Activated naive CD4-positive, alpha-beta T cell treated with anti-CD3 and anti-CD28 coated beads, Interleukin-2, amount 10 ng/mL, durations not matched to agents 7 days and 5 days (primary cell): ENCODE measurements at regions not wholly inside any gene's neighbourhood (a gene's known extent, or its start where the extent isn't known, plus 50 kb on each side); places are given as distances from the start of the nearest gene placed in this dataset.
"Not testable (repeated sequence)": the region's sequence is repeated elsewhere in the genome, so short reads cannot be mapped to it uniquely, and the experiment has no call there.

Experiments used
- CTCF ChIA-PET: fragments of 350-600 bp; sonication (Branson Sonifier 250); formaldehyde crosslinking; loops from one replicate; lab custom pipeline; 2021; ENCODE audit warnings: antibody characterized with exemption; lab: Charles Lee
- DNase-seq: peaks from one replicate; pipeline ENCODE4 v3.0.0-alpha.2; 2020
- H3K27ac Mint-ChIP-seq: one replicate; pipeline ENCODE4 v1.8.0; 2021; ENCODE audit warnings: mild to moderate bottlenecking, moderate library complexity, mixed read lengths
- H3K27me3 Mint-ChIP-seq: one replicate; pipeline ENCODE4 v1.8.0; 2021; ENCODE audit warnings: mild to moderate bottlenecking, mixed read lengths
- H3K36me3 Mint-ChIP-seq: one replicate; pipeline ENCODE4 v1.8.0; 2021; ENCODE audit warnings: mixed read lengths
- H3K4me1 Mint-ChIP-seq: one replicate; pipeline ENCODE4 v1.8.0; 2021; ENCODE audit warnings: mixed read lengths
- H3K4me3 Mint-ChIP-seq: one replicate; pipeline ENCODE4 v1.8.0; 2021; ENCODE audit warnings: mild to moderate bottlenecking, moderate library complexity, mixed read lengths
- H3K9me3 Mint-ChIP-seq: one replicate; pipeline ENCODE4 v1.8.0; 2021; ENCODE audit warnings: mixed read lengths

DNA sequence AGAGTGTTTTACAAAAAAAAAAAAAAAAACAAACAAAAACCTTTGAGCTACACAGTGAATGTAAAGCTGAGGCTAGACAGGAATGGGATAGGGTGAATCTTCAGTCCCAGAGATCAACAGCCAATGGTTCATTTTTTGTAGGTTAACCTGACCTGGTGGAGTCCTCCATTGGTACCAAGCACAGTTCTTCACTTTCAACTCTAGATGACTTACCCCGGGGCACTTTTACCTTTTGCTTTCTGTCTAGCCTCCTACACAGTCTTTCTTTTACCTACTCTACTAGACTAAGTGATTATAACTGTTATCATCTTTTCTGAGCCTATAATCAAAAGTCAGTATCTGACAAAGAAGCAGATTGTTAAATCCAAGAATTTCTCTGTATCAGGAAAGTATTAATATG lies 50.9 kb downstream of the ANXA2R start:
- peak overlapping the region; percentile 86 for H3K27ac Mint-ChIP-seq

DNA sequence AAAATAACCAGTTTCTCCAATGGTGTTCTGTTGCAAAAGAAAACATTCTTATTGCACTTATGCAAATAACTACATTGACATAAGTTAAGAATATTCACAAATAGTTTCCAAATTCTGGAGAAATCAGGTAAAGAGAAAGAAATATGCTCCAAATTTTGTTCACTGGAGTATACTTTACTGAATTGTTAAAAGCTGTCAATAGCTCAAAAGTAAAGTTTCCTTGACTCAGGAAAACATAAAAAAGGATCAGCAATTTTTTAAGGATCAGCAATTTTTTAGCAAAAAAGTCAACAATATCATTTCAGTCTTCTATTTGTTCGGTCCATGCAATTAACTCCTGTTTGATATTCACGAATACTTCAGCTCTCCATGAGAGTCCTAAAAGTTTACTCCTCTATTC lies 51.6 kb downstream of the ANXA2R start:
- H3K4me1 Mint-ChIP-seq = peaks cover 61% of the 10 kb centered on the region
- H3K36me3 Mint-ChIP-seq = peaks cover 44% of the 10 kb centered on the region
- CTCF ChIA-PET = interaction anchor here (0.9 to 6.7 kb wide), 3 partner anchors 14 to 80 kb away, joined by 3 to 63 read pairs (median 11); no protein-coding TSS in a partner anchor

More for the DNA sequence above, 50.9 kb downstream of the ANXA2R start:
- H3K27me3 Mint-ChIP-seq = peaks cover 7% of the 10 kb centered on the region
- peaks cover 46% of the 10 kb centered on the region for H3K36me3 Mint-ChIP-seq
- peak overlapping the region; percentile 97 for H3K4me3 Mint-ChIP-seq
- DNase-seq = no peak
- no peaks in the 10 kb centered on the region for H3K9me3 Mint-ChIP-seq
- peaks cover 60% of the 10 kb centered on the region for H3K4me1 Mint-ChIP-seq
- CTCF ChIA-PET = interaction anchor here (0.9 to 6.7 kb wide), 3 partner anchors 15 to 80 kb away, joined by 3 to 63 read pairs (median 11); no protein-coding TSS in a partner anchor

DNA sequence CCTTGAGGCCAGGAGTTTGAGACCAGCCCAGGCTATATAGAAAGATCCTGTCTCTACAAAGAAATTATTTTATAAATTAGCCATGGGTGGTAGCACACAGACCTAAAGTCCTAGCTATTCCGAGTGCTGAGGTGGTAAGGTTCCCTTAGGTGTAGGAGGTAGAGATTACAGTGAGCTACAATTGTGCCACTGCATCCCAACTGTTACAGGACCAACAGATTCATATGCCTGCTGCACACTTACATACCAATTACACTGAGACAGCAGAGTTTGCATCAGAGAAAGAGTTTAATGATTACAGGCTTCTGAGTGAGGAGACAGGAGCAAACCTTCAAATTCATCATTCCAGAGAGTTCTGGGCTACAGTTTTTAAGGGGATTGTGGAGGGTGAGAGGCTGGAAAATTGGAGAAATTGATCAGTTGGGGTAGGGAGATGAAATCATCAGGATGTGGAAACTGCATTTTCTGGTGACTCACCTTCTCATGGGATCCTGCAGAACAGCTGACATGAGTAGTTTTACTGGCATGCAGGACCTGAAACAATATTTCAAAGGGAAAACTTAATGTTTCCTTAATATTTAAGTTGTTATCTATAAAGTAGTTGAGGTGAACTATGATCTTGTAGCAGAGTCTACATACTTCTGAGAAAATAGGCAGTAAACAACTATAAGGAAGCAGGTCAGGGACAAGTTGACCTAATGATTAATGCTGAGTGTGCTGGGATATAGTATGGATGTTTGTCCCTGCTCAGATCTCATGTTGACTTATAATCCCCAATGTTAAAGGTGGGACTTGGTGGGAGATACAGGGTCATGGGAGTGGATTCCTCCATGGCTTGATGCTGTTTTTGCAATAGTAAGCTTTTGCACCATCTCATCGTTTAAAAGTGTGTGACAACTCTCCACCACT lies 54.7 kb downstream of the ANXA2R start:
- Mint-ChIP-seq H3K4me3 (no peak overlapping the region), H3K27me3 (no peaks in the 10 kb centered on the region), H3K27ac (no peak overlapping the region), H3K9me3 (no peaks in the 10 kb centered on the region), H3K36me3 (peaks cover 46% of the 10 kb centered on the region), H3K4me1 (peaks cover 56% of the 10 kb centered on the region)
- DNase-seq = no peak
- CTCF ChIA-PET = interaction anchor here (1.4 kb wide), 1 partner anchor 76 kb away, joined by 4 read pairs; no protein-coding TSS in a partner anchor

More for the DNA sequence above, 51.6 kb downstream of the ANXA2R start:
- peak overlapping the region; percentile 86 for H3K27ac Mint-ChIP-seq
- peaks cover 7% of the 10 kb centered on the region for H3K27me3 Mint-ChIP-seq
- H3K4me3 Mint-ChIP-seq = peak overlapping the region; percentile 97
- no peaks in the 10 kb centered on the region for H3K9me3 Mint-ChIP-seq
- no peak for DNase-seq

DNA sequence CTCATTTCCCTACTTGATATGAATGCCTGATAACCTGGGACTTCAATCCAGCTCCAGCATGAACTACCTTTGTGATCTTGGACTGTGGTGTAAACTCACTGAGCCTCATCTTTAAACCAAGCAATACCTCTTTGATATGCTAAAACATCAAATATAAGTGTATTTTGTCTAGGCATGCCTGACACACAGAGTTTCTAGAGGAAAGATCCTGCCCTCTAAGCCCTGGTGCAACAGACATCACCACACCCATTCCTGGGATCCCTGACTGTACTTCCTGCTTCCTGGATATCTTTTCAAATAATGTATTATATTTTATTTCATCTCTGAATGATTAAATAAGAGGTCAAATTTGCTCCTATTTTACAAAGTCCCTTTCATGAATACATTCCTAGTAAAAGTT lies 55.8 kb downstream of the ANXA2R start:
- Mint-ChIP-seq H3K36me3 (peaks cover 42% of the 10 kb centered on the region), H3K9me3 (no peaks in the 10 kb centered on the region), H3K27me3 (no peaks in the 10 kb centered on the region), H3K4me3 (no peak overlapping the region), H3K27ac (no peak overlapping the region), H3K4me1 (peaks cover 46% of the 10 kb centered on the region)
- DNase-seq = no peak
- CTCF ChIA-PET = interaction anchor here (1.4 kb wide), 1 partner anchor 75 kb away, joined by 4 read pairs; no protein-coding TSS in a partner anchor

DNA sequence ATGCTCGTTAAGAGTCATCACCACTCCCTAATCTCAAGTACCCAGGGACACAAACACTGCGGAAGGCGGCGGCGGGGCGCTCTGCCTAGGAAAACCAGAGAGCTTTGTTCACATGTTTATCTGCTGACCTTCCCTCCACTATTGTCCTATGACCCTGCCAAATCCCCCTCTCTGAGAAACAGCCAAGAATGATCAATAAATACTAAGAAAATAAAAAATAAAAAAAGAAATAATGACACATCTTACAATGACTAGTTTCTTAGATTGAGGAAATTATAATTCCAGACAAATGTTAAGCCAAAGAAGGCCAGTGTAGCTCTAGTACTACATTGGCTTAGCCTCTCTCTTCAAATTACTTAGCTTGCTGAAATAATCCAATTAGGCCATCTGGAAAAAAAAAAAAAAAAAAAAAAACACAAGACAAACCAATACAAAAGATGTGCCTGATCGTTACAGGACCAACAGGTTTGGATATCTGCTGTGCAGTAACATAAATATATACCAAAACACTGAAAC lies 58.0 kb downstream of the ANXA2R start:
- CTCF ChIA-PET = no interaction called here
- Mint-ChIP-seq H3K27ac (no peak overlapping the region), H3K4me1 (peaks cover 27% of the 10 kb centered on the region), H3K27me3 (no peaks in the 10 kb centered on the region), H3K4me3 (no peak overlapping the region), H3K9me3 (peaks cover 3% of the 10 kb centered on the region), H3K36me3 (peaks cover 40% of the 10 kb centered on the region)
- no peak for DNase-seq

DNA sequence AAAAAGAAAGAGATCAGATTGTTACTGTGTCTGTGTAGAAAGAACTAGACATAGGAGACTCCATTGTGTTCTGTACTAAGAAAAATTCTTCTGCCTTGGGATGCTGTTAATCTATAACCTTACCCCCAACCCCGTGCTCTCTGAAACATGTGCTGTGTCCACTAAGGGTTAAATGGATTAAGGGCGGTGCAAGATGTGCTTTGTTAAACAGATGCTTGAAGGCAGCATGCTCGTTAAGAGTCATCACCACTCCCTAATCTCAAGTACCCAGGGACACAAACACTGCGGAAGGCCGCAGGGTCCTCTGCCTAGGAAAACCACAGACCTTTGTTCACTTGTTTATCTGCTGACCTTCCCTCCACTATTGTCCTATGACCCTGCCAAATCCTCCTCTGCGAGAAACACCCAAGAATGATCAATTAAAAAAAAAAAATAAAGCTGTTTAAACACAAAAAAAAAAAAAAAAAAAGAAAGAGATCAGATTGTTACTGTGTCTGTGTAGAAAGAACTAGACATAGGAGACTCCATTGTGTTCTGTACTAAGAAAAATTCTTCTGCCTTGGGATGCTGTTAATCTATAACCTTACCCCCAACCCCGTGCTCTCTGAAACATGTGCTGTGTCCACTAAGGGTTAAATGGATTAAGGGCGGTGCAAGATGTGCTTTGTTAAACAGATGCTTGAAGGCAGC lies 58.6 kb downstream of the ANXA2R start:
- DNase-seq, CTCF ChIA-PET, H3K27me3 Mint-ChIP-seq, H3K27ac Mint-ChIP-seq, H3K4me3 Mint-ChIP-seq, H3K9me3 Mint-ChIP-seq: not testable (repeated sequence)
- H3K4me1 Mint-ChIP-seq = peaks cover 24% of the 10 kb centered on the region
- peaks cover 39% of the 10 kb centered on the region for H3K36me3 Mint-ChIP-seq

DNA sequence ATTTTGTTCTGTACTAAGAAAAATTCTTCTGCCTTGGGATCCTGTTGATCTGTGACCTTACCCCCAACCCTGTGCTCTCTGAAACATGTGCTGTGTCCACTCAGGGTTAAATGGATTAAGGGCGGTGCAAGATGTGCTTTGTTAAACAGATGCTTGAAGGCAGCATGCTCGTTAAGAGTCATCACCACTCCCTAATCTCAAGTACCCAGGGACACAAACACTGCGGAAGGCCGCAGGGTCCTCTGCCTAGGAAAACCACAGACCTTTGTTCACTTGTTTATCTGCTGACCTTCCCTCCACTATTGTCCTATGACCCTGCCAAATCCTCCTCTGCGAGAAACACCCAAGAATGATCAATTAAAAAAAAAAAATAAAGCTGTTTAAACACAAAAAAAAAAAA lies 59.1 kb downstream of the ANXA2R start:
- H3K4me3 Mint-ChIP-seq, CTCF ChIA-PET, H3K27ac Mint-ChIP-seq, H3K27me3 Mint-ChIP-seq, DNase-seq, H3K9me3 Mint-ChIP-seq: not testable (repeated sequence)
- peaks cover 35% of the 10 kb centered on the region for H3K36me3 Mint-ChIP-seq
- H3K4me1 Mint-ChIP-seq = peaks cover 19% of the 10 kb centered on the region

DNA sequence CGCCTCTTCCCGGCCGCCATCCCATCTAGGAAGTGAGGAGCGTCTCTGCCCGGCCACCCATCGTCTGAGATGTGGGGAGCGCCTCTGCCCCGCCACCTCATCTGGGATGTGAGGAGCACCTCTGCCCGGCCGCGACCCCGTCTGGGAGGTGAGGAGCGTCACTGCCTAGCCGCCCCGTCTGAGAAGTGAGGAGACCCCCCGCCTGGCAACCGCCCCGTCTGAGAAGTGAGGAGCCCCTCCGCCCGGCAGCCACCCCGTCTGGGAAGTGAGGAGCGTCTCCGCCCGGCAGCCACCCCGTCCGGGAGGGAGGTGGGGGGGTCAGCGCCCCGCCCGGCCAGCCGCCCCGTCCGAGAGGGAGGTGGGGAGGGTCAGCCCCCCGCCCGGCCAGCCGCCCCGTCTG lies 59.7 kb downstream of the ANXA2R start:
- H3K27ac Mint-ChIP-seq, H3K27me3 Mint-ChIP-seq, DNase-seq, H3K4me3 Mint-ChIP-seq, CTCF ChIA-PET, H3K9me3 Mint-ChIP-seq: not testable (repeated sequence)
- H3K4me1 Mint-ChIP-seq = peaks cover 13% of the 10 kb centered on the region
- peaks cover 29% of the 10 kb centered on the region for H3K36me3 Mint-ChIP-seq

DNA sequence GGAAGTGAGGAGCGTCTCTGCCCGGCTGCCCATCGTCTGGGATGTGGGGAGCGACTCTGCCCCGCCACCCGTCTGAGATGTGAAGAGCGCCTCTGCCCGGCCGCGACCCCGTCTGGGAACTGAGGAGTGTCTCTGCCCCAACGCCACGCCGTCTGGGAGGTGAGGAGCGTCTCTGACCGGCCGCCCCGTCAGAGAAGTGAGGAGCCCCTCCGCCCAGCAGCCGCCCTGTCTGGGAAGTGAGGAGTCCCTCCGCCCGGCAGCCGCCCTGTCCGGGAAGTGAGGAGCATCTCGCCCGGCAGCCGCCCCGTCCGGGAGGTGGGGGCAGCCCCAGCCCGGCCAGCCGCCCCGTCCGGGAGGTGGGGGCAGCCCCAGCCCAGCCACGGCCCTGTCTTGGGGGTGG lies 60.9 kb downstream of the ANXA2R start:
- DNase-seq, H3K4me1 Mint-ChIP-seq, H3K27ac Mint-ChIP-seq, H3K9me3 Mint-ChIP-seq, CTCF ChIA-PET, H3K27me3 Mint-ChIP-seq, H3K4me3 Mint-ChIP-seq: not testable (repeated sequence)
- peaks cover 22% of the 10 kb centered on the region for H3K36me3 Mint-ChIP-seq

DNA sequence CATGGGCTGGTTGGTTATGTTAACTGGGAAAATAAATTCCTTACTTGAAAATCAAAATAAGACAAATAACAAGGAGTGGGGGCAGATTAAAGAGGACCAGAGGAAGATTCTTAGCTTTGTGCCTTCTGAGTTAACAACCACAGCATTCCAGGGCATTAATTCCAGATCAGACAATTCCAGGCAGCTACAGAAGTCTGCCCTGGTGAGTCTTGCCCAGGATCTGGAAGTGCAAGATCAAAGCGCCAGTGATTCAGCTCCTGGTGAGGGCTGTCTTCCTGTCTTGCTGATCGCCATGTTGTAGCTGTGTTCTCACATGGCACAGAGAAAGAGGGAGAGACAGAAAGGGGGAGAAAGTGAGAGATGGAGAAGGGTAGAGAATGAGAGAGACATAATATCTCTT lies 65.6 kb downstream of the ANXA2R start:
- peaks cover 3% of the 10 kb centered on the region for H3K9me3 Mint-ChIP-seq
- H3K4me1 Mint-ChIP-seq = no peaks in the 10 kb centered on the region
- no peaks in the 10 kb centered on the region for H3K27me3 Mint-ChIP-seq
- no peak overlapping the region for H3K27ac Mint-ChIP-seq
- DNase-seq = no peak
- CTCF ChIA-PET = interaction anchor here (1.0 kb wide), 2 partner anchors 8 to 14 kb away, joined by 3 read pairs; no protein-coding TSS in a partner anchor
- H3K36me3 Mint-ChIP-seq = peaks cover 20% of the 10 kb centered on the region
- H3K4me3 Mint-ChIP-seq = no peak overlapping the region

DNA sequence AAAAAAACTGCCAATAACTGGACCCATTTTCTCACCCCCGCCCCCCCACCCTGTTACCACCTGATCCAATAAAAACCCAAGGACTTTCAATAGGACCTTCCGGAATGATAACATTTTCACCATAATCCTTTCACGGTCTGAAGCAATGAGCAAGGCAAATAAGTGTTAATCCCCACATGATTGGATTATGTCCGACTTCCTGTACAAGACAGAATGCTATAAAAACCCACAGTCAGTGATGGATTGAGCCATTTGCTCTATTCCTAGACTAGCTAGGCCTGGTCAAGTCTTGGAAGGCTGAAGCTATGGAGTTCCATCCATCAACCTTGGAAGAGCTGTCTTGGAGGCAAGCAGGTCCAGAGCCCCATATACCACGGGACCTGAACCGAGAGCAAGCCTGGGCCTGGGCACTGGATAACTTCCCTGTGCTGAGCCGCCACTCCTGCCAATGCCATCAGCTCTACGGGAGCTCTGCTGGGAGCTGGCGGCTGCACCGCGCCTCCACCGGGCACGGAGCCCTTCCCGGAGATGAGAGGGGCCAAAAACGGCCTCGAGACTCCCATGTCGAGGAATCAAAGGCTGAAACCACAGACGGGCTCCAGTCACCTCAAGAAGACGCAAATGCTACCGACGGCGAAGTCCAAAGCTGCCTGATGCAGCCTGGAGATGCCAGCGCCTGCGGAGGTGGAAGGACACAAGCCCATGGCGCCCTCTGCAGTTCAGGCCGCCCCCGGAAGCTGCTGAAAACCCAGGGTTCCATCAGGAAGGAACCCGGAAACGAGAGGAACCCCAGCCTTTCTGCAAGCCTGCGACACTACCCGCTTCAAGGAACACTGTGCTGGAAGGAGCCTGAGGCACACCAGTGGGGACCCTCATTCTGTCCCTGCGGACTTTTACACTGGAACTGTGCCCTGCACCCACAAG lies 69.2 kb downstream of the ANXA2R start:
- H3K36me3 Mint-ChIP-seq = peaks cover 11% of the 10 kb centered on the region
- CTCF ChIA-PET = interaction anchor here (1.0 to 1.8 kb wide), 4 partner anchors 21 to 62 kb away, joined by 3 to 8 read pairs (median 4); no protein-coding TSS in a partner anchor
- no peak overlapping the region for H3K4me3 Mint-ChIP-seq
- H3K27me3 Mint-ChIP-seq = no peaks in the 10 kb centered on the region
- no peak overlapping the region for H3K27ac Mint-ChIP-seq
- H3K4me1 Mint-ChIP-seq = peaks cover 6% of the 10 kb centered on the region
- DNase-seq = no peak
- peaks cover 2% of the 10 kb centered on the region for H3K9me3 Mint-ChIP-seq

DNA sequence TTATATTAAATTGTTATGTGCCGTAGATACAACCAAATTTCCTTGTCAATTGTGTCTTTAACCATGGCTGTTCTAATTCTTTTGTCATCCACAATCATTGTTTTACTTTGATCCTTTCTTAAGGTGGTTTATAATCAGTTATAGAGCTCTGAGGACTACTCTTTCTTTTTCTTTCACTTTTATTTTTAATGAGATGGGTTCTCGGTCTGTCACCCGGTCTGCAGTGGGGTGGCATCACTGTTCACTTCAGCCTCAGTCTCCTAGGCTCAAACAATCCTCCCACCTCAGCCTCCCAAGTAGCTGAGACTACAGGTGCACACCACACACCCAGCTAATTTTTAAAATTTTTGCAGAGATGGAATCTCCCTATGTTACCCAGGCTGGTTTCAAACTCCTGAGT lies 74.2 kb downstream of the ANXA2R start:
- Mint-ChIP-seq H3K4me1 (peaks cover 8% of the 10 kb centered on the region), H3K4me3 (no peak overlapping the region), H3K27ac (no peak overlapping the region), H3K27me3 (no peaks in the 10 kb centered on the region), H3K9me3 (peaks cover 2% of the 10 kb centered on the region), H3K36me3 (peaks cover 2% of the 10 kb centered on the region)
- CTCF ChIA-PET = interaction anchor here (1.0 to 1.2 kb wide), 2 partner anchors 9 to 11 kb away, joined by 3 read pairs; no protein-coding TSS in a partner anchor
- DNase-seq = no peak

DNA sequence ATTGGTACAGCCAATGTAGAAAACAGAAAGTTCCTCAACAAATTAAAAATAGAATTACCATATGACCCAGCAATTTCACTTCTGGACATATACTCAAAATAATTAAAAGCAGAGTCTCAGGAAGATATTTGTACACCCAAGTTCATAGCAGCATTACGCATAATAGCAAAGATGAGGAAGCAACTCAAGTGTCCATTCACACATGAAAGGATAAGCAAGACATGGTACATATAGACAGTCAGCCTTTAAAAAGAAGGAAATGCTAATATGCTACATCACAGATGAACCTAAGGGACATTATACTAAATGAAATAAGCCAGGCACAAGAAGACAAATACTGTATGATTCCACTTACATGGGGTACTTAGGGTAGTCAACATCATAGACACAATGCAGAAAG lies 76.7 kb downstream of the ANXA2R start:
- Mint-ChIP-seq H3K4me1 (peaks cover 8% of the 10 kb centered on the region), H3K27me3 (no peaks in the 10 kb centered on the region), H3K27ac (no peak overlapping the region), H3K4me3 (no peak overlapping the region), H3K36me3 (peaks cover 2% of the 10 kb centered on the region), H3K9me3 (peaks cover 2% of the 10 kb centered on the region)
- CTCF ChIA-PET = no interaction called here
- DNase-seq = no peak
